ENCODE measurements at regions not wholly inside any gene's neighbourhood (a gene's known extent, or its start where the extent isn't known, plus 50 kb on each side); places are given as distances from the start of the nearest gene placed in this dataset.

DNA sequence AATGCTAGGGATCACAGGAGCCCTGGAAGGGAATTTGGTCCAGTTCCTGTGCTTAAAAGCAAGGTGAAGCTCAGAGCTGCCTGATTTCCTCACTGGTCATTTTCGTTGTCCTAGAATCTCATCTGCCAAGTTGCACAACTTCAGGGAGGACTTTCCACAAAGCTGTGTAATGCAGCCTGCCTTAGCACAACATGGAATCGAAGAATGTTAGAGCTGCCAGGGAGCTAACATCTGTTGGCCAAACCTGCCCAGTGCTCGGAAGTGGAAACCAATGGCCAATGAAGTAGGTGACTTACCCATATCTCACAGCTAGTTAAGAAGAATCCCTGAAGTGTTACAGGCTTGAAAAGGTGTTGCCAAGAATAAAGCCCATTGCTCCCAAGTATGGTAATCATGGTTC is 79.9 kb upstream of the SSTR1 start:
- no peak for DNase-seq
- no peaks in the 10 kb centered on the region for H3K9me3 ChIP-seq (ENCODE audit: control insufficient read depth, low read length)
- peaks cover 3% of the 10 kb centered on the region for H3K4me1 ChIP-seq (ENCODE audit: control insufficient read depth, insufficient read depth, low read length, poor library complexity, severe bottlenecking)

DNA sequence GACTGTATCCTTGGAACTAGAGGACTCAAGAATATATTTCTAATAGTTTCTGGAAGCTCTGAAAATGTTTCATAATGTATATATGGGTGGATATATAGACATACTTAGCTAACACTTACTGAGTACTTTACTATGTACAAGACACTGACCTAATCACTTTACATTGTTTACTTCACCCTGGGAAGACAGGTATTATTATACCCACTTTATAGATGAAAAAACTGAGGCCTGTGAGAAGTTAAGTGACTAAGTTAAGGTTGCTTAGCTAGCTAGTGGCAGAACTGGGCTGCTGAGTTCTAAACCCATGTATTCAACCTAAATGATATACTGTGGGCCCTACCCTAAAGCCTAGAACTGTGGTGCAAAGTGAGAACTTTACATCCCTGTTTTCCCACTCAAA is 79.1 kb upstream of the SSTR1 start:
- H3K4me1 ChIP-seq (ENCODE audit: control insufficient read depth, insufficient read depth, low read length, poor library complexity, severe bottlenecking): peaks cover 3% of the 10 kb centered on the region
- H3K27me3 ChIP-seq (replicated peaks; ENCODE audit: control insufficient read depth, insufficient read depth, low read length, poor library complexity, severe bottlenecking): no peaks in the 10 kb centered on the region
- no peaks in the 10 kb centered on the region for H3K9me3 ChIP-seq (ENCODE audit: control insufficient read depth, low read length)
- no peaks in the 10 kb centered on the region for H3K36me3 ChIP-seq (ENCODE audit: control insufficient read depth, insufficient read depth, low read length)
- H3K27ac ChIP-seq (ENCODE audit: insufficient read depth, low read length, poor library complexity, severe bottlenecking): no peak overlapping the region
- no peak overlapping the region for H3K4me3 ChIP-seq (ENCODE audit: insufficient read depth, low read depth, low read length, poor library complexity, severe bottlenecking)
- no peak for DNase-seq

More for the DNA sequence above, 79.9 kb upstream of the SSTR1 start:
- no peaks in the 10 kb centered on the region for H3K36me3 ChIP-seq (ENCODE audit: control insufficient read depth, insufficient read depth, low read length)
- no peak overlapping the region for H3K4me3 ChIP-seq (ENCODE audit: insufficient read depth, low read depth, low read length, poor library complexity, severe bottlenecking)
- H3K27ac ChIP-seq (ENCODE audit: insufficient read depth, low read length, poor library complexity, severe bottlenecking): no peak overlapping the region
- no peaks in the 10 kb centered on the region for H3K27me3 ChIP-seq (replicated peaks; ENCODE audit: control insufficient read depth, insufficient read depth, low read length, poor library complexity, severe bottlenecking)

DNA sequence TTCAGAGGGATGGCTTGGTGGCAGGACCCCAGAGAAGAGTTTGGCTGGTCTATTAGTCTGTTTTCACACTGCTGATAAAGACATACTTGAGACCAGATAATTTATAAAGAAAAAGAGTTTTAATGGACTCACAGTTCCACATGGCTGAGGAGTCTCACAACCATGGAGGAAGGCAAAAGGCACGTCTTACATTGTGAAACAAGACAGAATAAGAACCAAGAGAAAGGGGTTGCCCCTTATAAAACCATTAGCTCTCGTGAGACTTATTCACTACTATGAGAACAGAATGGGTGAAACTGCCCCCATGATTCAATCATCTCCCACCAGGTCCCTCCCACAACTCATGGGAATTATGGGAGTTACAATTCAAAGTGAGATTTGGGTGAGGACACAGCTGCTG is 78.5 kb upstream of the SSTR1 start:
- H3K27ac ChIP-seq (ENCODE audit: insufficient read depth, low read length, poor library complexity, severe bottlenecking): no peak overlapping the region

DNA sequence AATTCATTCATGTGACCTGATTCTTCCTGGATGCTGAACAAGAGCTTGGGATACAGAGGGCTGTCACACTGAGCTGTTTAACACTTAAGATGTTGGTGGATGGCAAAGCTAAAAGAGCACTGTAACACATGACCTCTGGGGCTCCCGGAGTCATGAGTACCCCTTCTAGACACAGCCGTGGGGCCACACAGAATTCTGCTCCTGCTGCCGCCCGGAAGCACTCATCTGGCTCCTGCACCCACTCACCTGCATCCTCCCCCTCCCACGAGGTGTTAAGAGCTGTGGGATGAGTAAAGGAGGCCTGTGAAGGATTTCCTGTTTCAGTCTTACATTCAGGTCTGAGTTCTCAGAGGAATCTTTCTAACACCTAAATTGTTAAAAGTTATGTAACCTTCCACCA is 78.0 kb upstream of the SSTR1 start:
- Histone ChIP-seq H3K27me3 (replicated peaks; ENCODE audit: control insufficient read depth, insufficient read depth, low read length, poor library complexity, severe bottlenecking) (no peaks in the 10 kb centered on the region), H3K9me3 (ENCODE audit: control insufficient read depth, low read length) (no peaks in the 10 kb centered on the region), H3K4me3 (ENCODE audit: insufficient read depth, low read depth, low read length, poor library complexity, severe bottlenecking) (no peak overlapping the region), H3K27ac (ENCODE audit: insufficient read depth, low read length, poor library complexity, severe bottlenecking) (no peak overlapping the region), H3K36me3 (ENCODE audit: control insufficient read depth, insufficient read depth, low read length) (no peaks in the 10 kb centered on the region), H3K4me1 (ENCODE audit: control insufficient read depth, insufficient read depth, low read length, poor library complexity, severe bottlenecking) (peaks cover 3% of the 10 kb centered on the region)
- DNase-seq: no peak

More for the DNA sequence above, 78.5 kb upstream of the SSTR1 start:
- Histone ChIP-seq H3K4me3 (ENCODE audit: insufficient read depth, low read depth, low read length, poor library complexity, severe bottlenecking) (no peak overlapping the region), H3K36me3 (ENCODE audit: control insufficient read depth, insufficient read depth, low read length) (no peaks in the 10 kb centered on the region), H3K27me3 (replicated peaks; ENCODE audit: control insufficient read depth, insufficient read depth, low read length, poor library complexity, severe bottlenecking) (no peaks in the 10 kb centered on the region), H3K9me3 (ENCODE audit: control insufficient read depth, low read length) (no peaks in the 10 kb centered on the region), H3K4me1 (ENCODE audit: control insufficient read depth, insufficient read depth, low read length, poor library complexity, severe bottlenecking) (peaks cover 3% of the 10 kb centered on the region)
- no peak for DNase-seq

DNA sequence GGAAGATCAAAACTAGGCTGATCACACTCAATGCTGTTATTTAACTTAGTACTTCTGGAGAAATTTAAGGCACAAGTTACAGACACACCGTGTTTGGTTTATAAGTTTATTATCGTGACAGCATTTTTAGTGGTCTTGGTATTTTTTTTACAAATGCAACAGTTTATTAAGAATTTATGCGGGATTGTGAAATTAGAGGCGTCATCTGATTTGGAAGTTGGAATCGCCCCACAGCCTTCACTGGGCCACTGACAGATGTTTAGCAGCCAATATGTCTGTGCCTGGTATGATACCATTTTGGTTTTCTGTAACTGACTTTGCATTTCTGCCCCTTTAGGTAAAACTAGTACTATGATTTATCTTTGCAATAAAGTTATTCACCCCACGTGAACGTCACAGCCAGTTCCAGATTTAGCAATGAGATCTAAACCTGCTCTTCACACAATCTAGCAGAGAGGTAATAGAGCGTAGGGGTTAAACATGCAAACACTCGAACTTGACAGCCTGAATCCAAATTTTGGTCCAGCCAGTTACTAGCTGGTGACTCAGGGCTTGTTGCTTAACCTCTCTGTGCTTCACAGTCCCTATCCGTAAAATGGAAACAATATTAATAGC is 73.2 kb upstream of the SSTR1 start:
- Histone ChIP-seq H3K4me3 (ENCODE audit: insufficient read depth, low read depth, low read length, poor library complexity, severe bottlenecking) (no peak overlapping the region), H3K9me3 (ENCODE audit: control insufficient read depth, low read length) (no peaks in the 10 kb centered on the region), H3K27me3 (replicated peaks; ENCODE audit: control insufficient read depth, insufficient read depth, low read length, poor library complexity, severe bottlenecking) (no peaks in the 10 kb centered on the region), H3K27ac (ENCODE audit: insufficient read depth, low read length, poor library complexity, severe bottlenecking) (no peak overlapping the region), H3K4me1 (ENCODE audit: control insufficient read depth, insufficient read depth, low read length, poor library complexity, severe bottlenecking) (peaks cover 3% of the 10 kb centered on the region), H3K36me3 (ENCODE audit: control insufficient read depth, insufficient read depth, low read length) (no peaks in the 10 kb centered on the region)
- DNase-seq: no peak

DNA sequence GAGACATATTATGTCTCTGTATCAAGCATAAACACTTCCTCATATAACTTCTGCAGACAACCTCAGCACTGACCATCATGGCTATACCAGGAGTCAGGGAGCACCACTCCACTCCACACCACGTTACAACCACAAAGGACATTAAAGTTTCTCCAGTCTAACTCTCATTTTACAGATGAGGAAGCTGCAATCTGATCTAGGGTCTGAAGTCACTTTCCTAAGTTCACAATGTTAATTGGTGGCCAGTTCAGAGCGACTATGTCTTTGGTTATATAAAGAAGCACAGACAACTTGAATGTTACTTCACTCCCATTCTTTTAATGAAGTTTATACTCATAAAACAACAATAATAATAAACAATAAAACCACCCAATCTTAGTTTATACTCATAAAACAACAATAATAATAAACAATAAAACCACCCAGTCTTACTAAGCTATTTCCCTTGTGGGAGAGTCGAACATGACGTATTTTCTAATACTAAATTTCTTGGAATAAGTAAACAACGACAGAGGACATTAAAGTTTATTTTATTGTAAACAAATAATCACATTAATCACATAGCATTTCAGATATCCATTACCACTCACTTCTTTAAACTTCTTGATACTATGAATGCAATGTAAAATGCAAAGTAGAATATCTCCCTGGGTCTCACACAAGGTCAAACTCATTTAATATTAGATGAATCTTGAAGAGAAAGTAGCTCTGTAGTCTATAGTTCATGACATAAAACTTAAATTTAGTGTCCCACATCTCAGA is 72.4 kb upstream of the SSTR1 start:
- H3K27me3 ChIP-seq (replicated peaks; ENCODE audit: control insufficient read depth, insufficient read depth, low read length, poor library complexity, severe bottlenecking): no peaks in the 10 kb centered on the region
- no peak overlapping the region for H3K4me3 ChIP-seq (ENCODE audit: insufficient read depth, low read depth, low read length, poor library complexity, severe bottlenecking)
- no peaks in the 10 kb centered on the region for H3K4me1 ChIP-seq (ENCODE audit: control insufficient read depth, insufficient read depth, low read length, poor library complexity, severe bottlenecking)
- no peaks in the 10 kb centered on the region for H3K36me3 ChIP-seq (ENCODE audit: control insufficient read depth, insufficient read depth, low read length)
- H3K9me3 ChIP-seq (ENCODE audit: control insufficient read depth, low read length): no peaks in the 10 kb centered on the region
- H3K27ac ChIP-seq (ENCODE audit: insufficient read depth, low read length, poor library complexity, severe bottlenecking): no peak overlapping the region
- DNase-seq: no peak

DNA sequence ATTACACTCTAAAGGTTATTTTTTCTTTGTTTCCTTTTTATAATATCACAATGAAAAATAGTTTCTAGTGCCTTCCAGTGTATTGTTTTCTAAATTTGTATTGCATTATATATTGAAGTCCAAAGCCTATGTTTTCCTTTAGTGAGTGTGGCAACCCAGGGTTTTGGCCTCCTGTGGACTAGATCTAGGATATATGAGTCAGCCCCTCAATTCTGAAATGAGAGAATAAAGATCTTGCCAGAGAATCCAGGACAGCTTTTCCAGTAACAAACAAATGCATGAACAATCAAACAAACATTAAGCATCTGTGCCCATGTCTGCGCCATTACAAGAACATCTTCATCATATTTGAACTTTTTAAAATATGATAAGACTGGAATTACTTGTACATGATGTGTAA is 70.7 kb upstream of the SSTR1 start:
- H3K36me3 ChIP-seq (ENCODE audit: control insufficient read depth, insufficient read depth, low read length): no peaks in the 10 kb centered on the region
- H3K4me1 ChIP-seq (ENCODE audit: control insufficient read depth, insufficient read depth, low read length, poor library complexity, severe bottlenecking): no peaks in the 10 kb centered on the region
- DNase-seq: no peak
- H3K27me3 ChIP-seq (replicated peaks; ENCODE audit: control insufficient read depth, insufficient read depth, low read length, poor library complexity, severe bottlenecking): no peaks in the 10 kb centered on the region
- H3K4me3 ChIP-seq (ENCODE audit: insufficient read depth, low read depth, low read length, poor library complexity, severe bottlenecking): no peak overlapping the region
- H3K9me3 ChIP-seq (ENCODE audit: control insufficient read depth, low read length): no peaks in the 10 kb centered on the region
- H3K27ac ChIP-seq (ENCODE audit: insufficient read depth, low read length, poor library complexity, severe bottlenecking): no peak overlapping the region

DNA sequence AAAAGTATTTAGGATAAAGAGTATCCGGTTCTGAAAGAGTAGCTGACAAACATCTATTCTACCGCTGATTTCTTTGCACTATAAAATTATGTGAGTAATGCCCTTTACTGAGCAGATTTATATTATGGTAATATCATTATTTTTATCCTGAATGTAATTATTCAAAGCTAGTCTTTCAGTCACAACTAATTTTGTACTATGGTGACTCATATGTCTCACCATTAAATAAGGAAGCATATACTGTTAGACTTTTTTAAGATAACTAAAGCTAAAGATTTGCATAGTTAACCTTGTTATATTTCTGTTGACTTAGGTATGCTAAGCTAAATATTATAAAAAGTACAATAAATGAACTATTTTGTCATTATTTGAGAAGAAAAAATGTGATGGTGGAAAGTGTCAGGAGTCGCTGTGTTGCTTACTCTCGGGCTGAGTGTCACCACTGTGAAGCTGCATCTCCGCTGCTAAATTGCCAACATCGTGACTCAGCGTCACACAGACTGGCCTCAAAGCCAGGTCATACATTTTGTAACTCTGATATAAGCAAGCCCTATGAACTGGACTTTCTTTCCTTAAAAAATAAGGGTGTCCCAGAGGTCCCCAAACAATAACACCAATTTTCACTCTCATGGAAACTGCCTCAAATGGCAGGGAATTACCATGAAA is 69.1 kb upstream of the SSTR1 start:
- no peak overlapping the region for H3K27ac ChIP-seq (ENCODE audit: insufficient read depth, low read length, poor library complexity, severe bottlenecking)
- no peaks in the 10 kb centered on the region for H3K36me3 ChIP-seq (ENCODE audit: control insufficient read depth, insufficient read depth, low read length)
- H3K4me3 ChIP-seq (ENCODE audit: insufficient read depth, low read depth, low read length, poor library complexity, severe bottlenecking): no peak overlapping the region
- H3K4me1 ChIP-seq (ENCODE audit: control insufficient read depth, insufficient read depth, low read length, poor library complexity, severe bottlenecking): no peaks in the 10 kb centered on the region
- DNase-seq: no peak
- no peaks in the 10 kb centered on the region for H3K9me3 ChIP-seq (ENCODE audit: control insufficient read depth, low read length)
- no peaks in the 10 kb centered on the region for H3K27me3 ChIP-seq (replicated peaks; ENCODE audit: control insufficient read depth, insufficient read depth, low read length, poor library complexity, severe bottlenecking)

DNA sequence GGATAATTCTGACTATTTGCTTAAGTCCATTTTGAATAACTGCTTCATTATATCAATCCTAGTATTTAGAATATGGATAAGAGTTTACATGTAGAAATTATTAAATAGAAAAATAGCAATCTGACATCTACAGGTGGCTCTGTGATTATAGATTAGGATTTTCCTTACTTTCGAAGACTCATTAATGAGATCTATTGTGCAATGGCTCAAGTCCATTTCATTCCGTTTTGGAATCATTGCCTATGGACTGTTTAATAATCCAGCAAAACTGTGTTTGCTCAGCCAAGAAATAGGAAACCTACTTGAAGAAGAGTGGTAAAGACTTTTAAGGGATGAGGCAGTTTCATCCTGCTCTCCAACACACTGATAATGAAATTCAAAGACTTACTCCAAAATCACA is 67.8 kb upstream of the SSTR1 start:
- H3K27ac ChIP-seq (ENCODE audit: insufficient read depth, low read length, poor library complexity, severe bottlenecking): no peak overlapping the region
- H3K9me3 ChIP-seq (ENCODE audit: control insufficient read depth, low read length): no peaks in the 10 kb centered on the region
- H3K4me1 ChIP-seq (ENCODE audit: control insufficient read depth, insufficient read depth, low read length, poor library complexity, severe bottlenecking): no peaks in the 10 kb centered on the region
- no peaks in the 10 kb centered on the region for H3K27me3 ChIP-seq (replicated peaks; ENCODE audit: control insufficient read depth, insufficient read depth, low read length, poor library complexity, severe bottlenecking)
- H3K4me3 ChIP-seq (ENCODE audit: insufficient read depth, low read depth, low read length, poor library complexity, severe bottlenecking): no peak overlapping the region
- no peak for DNase-seq
- H3K36me3 ChIP-seq (ENCODE audit: control insufficient read depth, insufficient read depth, low read length): no peaks in the 10 kb centered on the region

DNA sequence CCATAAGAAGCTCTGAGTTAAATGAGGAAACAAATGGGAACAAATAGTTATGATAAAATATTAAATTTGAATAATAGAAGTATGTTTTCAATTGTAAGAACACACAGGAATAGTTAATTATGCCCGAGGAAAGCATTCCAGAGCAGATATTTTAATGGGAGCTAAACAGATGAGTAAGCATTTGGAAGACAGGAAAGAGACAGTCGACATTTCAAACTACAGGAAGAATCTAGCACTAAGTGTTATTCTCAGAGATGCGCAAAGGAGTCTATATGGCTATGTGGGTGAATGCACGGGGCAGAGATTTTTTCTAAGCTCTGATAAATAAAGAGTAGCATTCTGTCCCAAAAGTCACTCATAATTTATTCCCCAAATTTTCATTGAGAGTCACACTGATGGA is 64.5 kb upstream of the SSTR1 start:
- Histone ChIP-seq H3K4me1 (ENCODE audit: control insufficient read depth, insufficient read depth, low read length, poor library complexity, severe bottlenecking) (no peaks in the 10 kb centered on the region), H3K27me3 (replicated peaks; ENCODE audit: control insufficient read depth, insufficient read depth, low read length, poor library complexity, severe bottlenecking) (no peaks in the 10 kb centered on the region), H3K4me3 (ENCODE audit: insufficient read depth, low read depth, low read length, poor library complexity, severe bottlenecking) (no peak overlapping the region), H3K36me3 (ENCODE audit: control insufficient read depth, insufficient read depth, low read length) (no peaks in the 10 kb centered on the region), H3K27ac (ENCODE audit: insufficient read depth, low read length, poor library complexity, severe bottlenecking) (no peak overlapping the region), H3K9me3 (ENCODE audit: control insufficient read depth, low read length) (no peaks in the 10 kb centered on the region)
- DNase-seq: no peak

All from effector memory CD4-positive, alpha-beta T cell (primary cell).